NT2/D1 (cell line): ENCODE measurements at regions not wholly inside any gene's neighbourhood (a gene's known extent, or its start where the extent isn't known, plus 50 kb on each side); places are given as distances from the start of the nearest gene placed in this dataset.
"Not testable (repeated sequence)": the region's sequence is repeated elsewhere in the genome, so short reads cannot be mapped to it uniquely, and the experiment has no call there.

Experiments
- SUZ12 ChIP-seq: IDR thresholded peaks from 2 replicates; pipeline ENCODE4 v1.6.1; 2011; ENCODE audit not compliant: insufficient read length, insufficient read depth; ENCODE audit errors: extremely low read depth
- YY1 ChIP-seq: IDR thresholded peaks from 2 replicates; pipeline ENCODE4 v1.6.1; 2011; ENCODE audit not compliant: insufficient read length, insufficient read depth
- ZNF274 ChIP-seq: IDR thresholded peaks from 2 replicates; pipeline ENCODE4 v1.6.1; 2011; ENCODE audit warnings: mild to moderate bottlenecking, low read depth, low read length

DNA sequence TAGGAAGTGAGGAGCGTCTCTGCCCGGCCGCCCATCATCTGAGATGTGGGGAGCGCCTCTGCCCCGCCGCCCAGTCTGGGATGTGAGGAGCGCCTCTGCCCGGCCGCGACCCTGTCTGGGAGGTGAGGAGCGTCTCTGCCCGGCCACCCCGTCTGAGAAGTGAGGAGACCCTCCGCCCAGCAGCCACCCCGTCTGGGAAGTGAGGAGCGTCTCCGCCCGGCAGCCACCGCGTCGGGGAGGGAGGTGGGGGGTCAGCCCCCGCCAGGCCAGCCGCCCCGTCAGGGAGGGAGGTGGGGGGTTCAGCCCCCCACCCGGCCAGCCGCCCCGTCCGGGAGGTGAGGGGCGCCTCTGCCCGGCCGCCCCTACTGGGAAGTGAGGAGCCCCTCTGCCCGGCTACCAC, 188.9 kb downstream of the SPANXN1 start:
- TF ChIP-seq YY1, ZNF274, SUZ12: not testable (repeated sequence)
